Suprapubic skin (tissue), 3 donors: ENCODE measurements at regions not wholly inside any gene's neighbourhood (a gene's known extent, or its start where the extent isn't known, plus 50 kb on each side); places are given as distances from the start of the nearest gene placed in this dataset.

Experiments
- CTCF ChIP-seq, 2 donors: fragments of 200-600 bp in 1 of 2; fragments of 450-650 bp in 1 of 2; sonication (generic) in 1 of 2; IDR thresholded peaks; one replicate each; pipeline ENCODE4 v1.5.1; 2016 to 2019; ENCODE audit warnings: antibody characterized with exemption in 2 of 2, mild to moderate bottlenecking in 1 of 2, moderate library complexity in 1 of 2
- POLR2A ChIP-seq, 2 donors: fragments of 450-650 bp; IDR thresholded peaks; one replicate each; pipeline ENCODE4 v1.6.1; 2017; ENCODE audit warnings: antibody characterized with exemption in 2 of 2, mild to moderate bottlenecking in 2 of 2, moderate library complexity in 2 of 2

GRCh38 chr4:129514852-129515251 lies 418.9 kb downstream of the C4orf33 start:
- no peak for TF ChIP-seq CTCF (IDR thresholded peaks at IDR 0.05)
- no peak for TF ChIP-seq POLR2A (IDR thresholded peaks at IDR 0.05)
